ENCODE measurements at regions not wholly inside any gene's neighbourhood (a gene's known extent, or its start where the extent isn't known, plus 50 kb on each side); places are given as distances from the start of the nearest gene placed in this dataset.

- Histone ChIP-seq H3K27ac (ENCODE audit: low read depth, low read length) (no peak overlapping the region), H3K36me3 (ENCODE audit: insufficient read depth, low read length) (no peaks in the 10 kb centered on the region), H3K9ac (ENCODE audit: low read depth, low read length) (no peak overlapping the region), H3K4me3 (ENCODE audit: low read length) (no peak overlapping the region), H3K27me3 (ENCODE audit: insufficient read depth, low read length) (0 out of 2 replicates have a peak, but pooled peaks cover 4% of the 10 kb centered on the region), H3K9me3 (ENCODE audit: insufficient read depth, low read depth, low read length) (no peaks in the 10 kb centered on the region), H3K4me1 (ENCODE audit: insufficient read depth, low read length) (no peaks in the 10 kb centered on the region)
- WGBS, result 90% methylated on average over 4 of the region's 4 CpGs
These were observed 51.8 kb upstream of the PAX1 start for GRCh38 chr20:21653628-21654027.

GRCh38 chr20:21643417-21643816, 62.0 kb upstream of the PAX1 start:
- H3K27ac ChIP-seq (ENCODE audit: low read depth, low read length), result no peak overlapping the region
- no peak overlapping the region for H3K4me3 ChIP-seq (ENCODE audit: low read length)
- H3K27me3 ChIP-seq (ENCODE audit: insufficient read depth, low read length), result peaks cover 7% of the 10 kb centered on the region
- no peak overlapping the region for H3K9ac ChIP-seq (ENCODE audit: low read depth, low read length)
- H3K4me1 ChIP-seq (ENCODE audit: insufficient read depth, low read length), result no peaks in the 10 kb centered on the region
- H3K9me3 ChIP-seq (ENCODE audit: insufficient read depth, low read depth, low read length), result peaks cover 2% of the 10 kb centered on the region; the same call in 1 of the 2 replicates
- 86% methylated on average over 6 of the region's 6 CpGs for WGBS
- H3K36me3 ChIP-seq (ENCODE audit: insufficient read depth, low read length), result no peaks in the 10 kb centered on the region

GRCh38 chr20:21640556-21640955, 64.9 kb upstream of the PAX1 start:
- H3K27ac ChIP-seq (ENCODE audit: low read depth, low read length), result no peak overlapping the region
- H3K27me3 ChIP-seq (ENCODE audit: insufficient read depth, low read length), result peaks cover 7% of the 10 kb centered on the region
- H3K36me3 ChIP-seq (ENCODE audit: insufficient read depth, low read length), result no peaks in the 10 kb centered on the region
- H3K4me1 ChIP-seq (ENCODE audit: insufficient read depth, low read length), result no peaks in the 10 kb centered on the region
- no peak overlapping the region for H3K4me3 ChIP-seq (ENCODE audit: low read length)
- H3K9me3 ChIP-seq (ENCODE audit: insufficient read depth, low read depth, low read length), result no peaks in the 10 kb centered on the region
- no peak overlapping the region for H3K9ac ChIP-seq (ENCODE audit: low read depth, low read length)
- 23% methylated on average over 4 of the region's 4 CpGs for WGBS

GRCh38 chr20:21633829-21634228, 71.6 kb upstream of the PAX1 start:
- no peaks in the 10 kb centered on the region for H3K9me3 ChIP-seq (ENCODE audit: insufficient read depth, low read depth, low read length)
- 94% methylated on average over 4 of the region's 4 CpGs for WGBS
- no peak overlapping the region for H3K27ac ChIP-seq (ENCODE audit: low read depth, low read length)
- no peaks in the 10 kb centered on the region for H3K27me3 ChIP-seq (ENCODE audit: insufficient read depth, low read length)
- H3K4me3 ChIP-seq (ENCODE audit: low read length), result no peak overlapping the region
- H3K4me1 ChIP-seq (ENCODE audit: insufficient read depth, low read length), result no peaks in the 10 kb centered on the region
- no peaks in the 10 kb centered on the region for H3K36me3 ChIP-seq (ENCODE audit: insufficient read depth, low read length)
- H3K9ac ChIP-seq (ENCODE audit: low read depth, low read length), result no peak overlapping the region

- Histone ChIP-seq H3K27ac (ENCODE audit: low read depth, low read length) (no peak overlapping the region), H3K36me3 (ENCODE audit: insufficient read depth, low read length) (no peaks in the 10 kb centered on the region), H3K9me3 (ENCODE audit: insufficient read depth, low read depth, low read length) (no peaks in the 10 kb centered on the region), H3K4me3 (ENCODE audit: low read length) (no peak overlapping the region), H3K9ac (ENCODE audit: low read depth, low read length) (no peak overlapping the region), H3K27me3 (ENCODE audit: insufficient read depth, low read length) (no peaks in the 10 kb centered on the region), H3K4me1 (ENCODE audit: insufficient read depth, low read length) (no peaks in the 10 kb centered on the region)
- WGBS, result 84% methylated on average over 1 of the region's 2 CpGs
These were observed 72.8 kb upstream of the PAX1 start for GRCh38 chr20:21632735-21633053.

GRCh38 chr20:21632031-21632734, 73.3 kb upstream of the PAX1 start:
- no peaks in the 10 kb centered on the region for H3K4me1 ChIP-seq (ENCODE audit: insufficient read depth, low read length)
- no peaks in the 10 kb centered on the region for H3K27me3 ChIP-seq (ENCODE audit: insufficient read depth, low read length)
- H3K36me3 ChIP-seq (ENCODE audit: insufficient read depth, low read length), result no peaks in the 10 kb centered on the region
- no peaks in the 10 kb centered on the region for H3K9me3 ChIP-seq (ENCODE audit: insufficient read depth, low read depth, low read length)
- no peak overlapping the region for H3K9ac ChIP-seq (ENCODE audit: low read depth, low read length)
- 89% methylated on average over 7 of the region's 7 CpGs for WGBS
- no peak overlapping the region for H3K27ac ChIP-seq (ENCODE audit: low read depth, low read length)
- no peak overlapping the region for H3K4me3 ChIP-seq (ENCODE audit: low read length)

GRCh38 chr20:21628800-21629199, 76.7 kb upstream of the PAX1 start:
- Histone ChIP-seq H3K36me3 (ENCODE audit: insufficient read depth, low read length) (no peaks in the 10 kb centered on the region), H3K9me3 (ENCODE audit: insufficient read depth, low read depth, low read length) (no peaks in the 10 kb centered on the region), H3K4me1 (ENCODE audit: insufficient read depth, low read length) (no peaks in the 10 kb centered on the region), H3K27ac (ENCODE audit: low read depth, low read length) (no peak overlapping the region), H3K27me3 (ENCODE audit: insufficient read depth, low read length) (no peaks in the 10 kb centered on the region), H3K9ac (ENCODE audit: low read depth, low read length) (no peak overlapping the region), H3K4me3 (ENCODE audit: low read length) (no peak overlapping the region)
- WGBS, result 74% methylated on average over 4 of the region's 4 CpGs

- no peaks in the 10 kb centered on the region for H3K4me1 ChIP-seq (ENCODE audit: insufficient read depth, low read length)
- H3K9me3 ChIP-seq (ENCODE audit: insufficient read depth, low read depth, low read length), result no peaks in the 10 kb centered on the region
- peaks cover 2% of the 10 kb centered on the region; the same call in 1 of the 2 replicates for H3K27me3 ChIP-seq (ENCODE audit: insufficient read depth, low read length)
- WGBS, result 88% methylated on average over 1 of the region's 1 CpG
- no peak overlapping the region for H3K27ac ChIP-seq (ENCODE audit: low read depth, low read length)
- no peak overlapping the region for H3K4me3 ChIP-seq (ENCODE audit: low read length)
- no peak overlapping the region for H3K9ac ChIP-seq (ENCODE audit: low read depth, low read length)
- H3K36me3 ChIP-seq (ENCODE audit: insufficient read depth, low read length), result no peaks in the 10 kb centered on the region
These were observed 81.7 kb upstream of the PAX1 start for GRCh38 chr20:21623781-21624094.

- no peak overlapping the region for H3K27ac ChIP-seq (ENCODE audit: low read depth, low read length)
These were observed 82.2 kb upstream of the PAX1 start for GRCh38 chr20:21623074-21623780.

GRCh38 chr20:21622097-21622857, 83.2 kb upstream of the PAX1 start:
- H3K4me3 ChIP-seq (ENCODE audit: low read length), result no peak overlapping the region
- H3K4me1 ChIP-seq (ENCODE audit: insufficient read depth, low read length), result no peaks in the 10 kb centered on the region
- H3K27me3 ChIP-seq (ENCODE audit: insufficient read depth, low read length), result peaks cover 5% of the 10 kb centered on the region; the same call in 1 of the 2 replicates
- no peak overlapping the region for H3K9ac ChIP-seq (ENCODE audit: low read depth, low read length)
- WGBS, result 95% methylated on average over 3 of the region's 3 CpGs
- no peak overlapping the region for H3K27ac ChIP-seq (ENCODE audit: low read depth, low read length)
- H3K9me3 ChIP-seq (ENCODE audit: insufficient read depth, low read depth, low read length), result no peaks in the 10 kb centered on the region
- no peaks in the 10 kb centered on the region for H3K36me3 ChIP-seq (ENCODE audit: insufficient read depth, low read length)

More at GRCh38 chr20:21623074-21623780, 82.2 kb upstream of the PAX1 start:
- Histone ChIP-seq H3K27me3 (ENCODE audit: insufficient read depth, low read length) (peaks cover 5% of the 10 kb centered on the region; the same call in 1 of the 2 replicates), H3K9ac (ENCODE audit: low read depth, low read length) (no peak overlapping the region), H3K4me1 (ENCODE audit: insufficient read depth, low read length) (no peaks in the 10 kb centered on the region), H3K4me3 (ENCODE audit: low read length) (no peak overlapping the region), H3K9me3 (ENCODE audit: insufficient read depth, low read depth, low read length) (no peaks in the 10 kb centered on the region), H3K36me3 (ENCODE audit: insufficient read depth, low read length) (no peaks in the 10 kb centered on the region)
- 76% methylated on average over 1 of the region's 2 CpGs for WGBS

- H3K27me3 ChIP-seq (ENCODE audit: insufficient read depth, low read length), result peaks cover 5% of the 10 kb centered on the region; the same call in 1 of the 2 replicates
- no peak overlapping the region for H3K4me3 ChIP-seq (ENCODE audit: low read length)
- no peaks in the 10 kb centered on the region for H3K9me3 ChIP-seq (ENCODE audit: insufficient read depth, low read depth, low read length)
- H3K36me3 ChIP-seq (ENCODE audit: insufficient read depth, low read length), result no peaks in the 10 kb centered on the region
- no peak overlapping the region for H3K27ac ChIP-seq (ENCODE audit: low read depth, low read length)
- 84% methylated on average over 7 of the region's 7 CpGs for WGBS
- H3K4me1 ChIP-seq (ENCODE audit: insufficient read depth, low read length), result no peaks in the 10 kb centered on the region
- no peak overlapping the region for H3K9ac ChIP-seq (ENCODE audit: low read depth, low read length)
These were observed 86.6 kb upstream of the PAX1 start for GRCh38 chr20:21618759-21619416.

All from HUES64 (cell line).